ENCODE measurements at regions not wholly inside any gene's neighbourhood (a gene's known extent, or its start where the extent isn't known, plus 50 kb on each side); places are given as distances from the start of the nearest gene placed in this dataset.

GRCh38 chr9:86671018-86671417, 276.3 kb downstream of the GAS1 start:
- no peak for TF ChIP-seq CTCF (conservative IDR thresholded peaks at IDR 0.05; ENCODE audit: low read length)
- no peak for TF ChIP-seq EZH2phosphoT487 (IDR thresholded peaks at IDR 0.05; ENCODE audit: borderline replicate concordance)
- H3K4me3 ChIP-seq (ENCODE audit: low read length, poor library complexity, severe bottlenecking), result no peak overlapping the region
- peaks cover 32% of the 10 kb centered on the region for H3K4me1 ChIP-seq (ENCODE audit: insufficient read depth, low read length, poor library complexity, severe bottlenecking)
- H2AFZ ChIP-seq (ENCODE audit: low read length), result no peak overlapping the region
- no peak overlapping the region for H3K4me2 ChIP-seq (ENCODE audit: low read depth, low read length, poor library complexity, severe bottlenecking)
- H4K20me1 ChIP-seq (ENCODE audit: insufficient read depth, low read length, poor library complexity, severe bottlenecking), result no peaks in the 10 kb centered on the region
- H3K9ac ChIP-seq (ENCODE audit: low read depth, low read length, poor library complexity, severe bottlenecking), result no peak overlapping the region
- no peaks in the 10 kb centered on the region for H3K27me3 ChIP-seq (ENCODE audit: insufficient read depth, low read length, poor library complexity, severe bottlenecking)
- H3K9me3 ChIP-seq (ENCODE audit: insufficient read depth, low read depth, low read length), result no peaks in the 10 kb centered on the region
- H3K36me3 ChIP-seq (ENCODE audit: insufficient read depth, low read length), result no peaks in the 10 kb centered on the region
- H3K79me2 ChIP-seq (ENCODE audit: insufficient read depth, low read length), result no peaks in the 10 kb centered on the region
- no peaks in the 10 kb centered on the region for H3K9me2 ChIP-seq (replicated peaks; ENCODE audit: low read depth, low read length)
- no peaks in the 10 kb centered on the region for H3F3A ChIP-seq (ENCODE audit: low read depth)

- no peaks in the 10 kb centered on the region for H3K9me2 ChIP-seq (replicated peaks; ENCODE audit: low read depth, low read length)
- no peaks in the 10 kb centered on the region for H3K79me2 ChIP-seq (ENCODE audit: insufficient read depth, low read length)
- TF ChIP-seq EZH2phosphoT487 (IDR thresholded peaks at IDR 0.05; ENCODE audit: borderline replicate concordance), result no peak
- TF ChIP-seq CTCF (conservative IDR thresholded peaks at IDR 0.05; ENCODE audit: low read length), result no peak
- no peak overlapping the region for H3K4me3 ChIP-seq (ENCODE audit: low read length, poor library complexity, severe bottlenecking)
- no peaks in the 10 kb centered on the region for H3K27me3 ChIP-seq (ENCODE audit: insufficient read depth, low read length, poor library complexity, severe bottlenecking)
- no peaks in the 10 kb centered on the region for H3F3A ChIP-seq (ENCODE audit: low read depth)
- H4K20me1 ChIP-seq (ENCODE audit: insufficient read depth, low read length, poor library complexity, severe bottlenecking), result no peaks in the 10 kb centered on the region
- no peak overlapping the region for H3K9ac ChIP-seq (ENCODE audit: low read depth, low read length, poor library complexity, severe bottlenecking)
- no peak overlapping the region for H2AFZ ChIP-seq (ENCODE audit: low read length)
- peaks cover 32% of the 10 kb centered on the region for H3K4me1 ChIP-seq (ENCODE audit: insufficient read depth, low read length, poor library complexity, severe bottlenecking)
- no peak overlapping the region for H3K4me2 ChIP-seq (ENCODE audit: low read depth, low read length, poor library complexity, severe bottlenecking)
- H3K9me3 ChIP-seq (ENCODE audit: insufficient read depth, low read depth, low read length), result no peaks in the 10 kb centered on the region
- H3K36me3 ChIP-seq (ENCODE audit: insufficient read depth, low read length), result no peaks in the 10 kb centered on the region
These were observed 276.8 kb downstream of the GAS1 start for GRCh38 chr9:86670536-86670935.

- Histone ChIP-seq H3K9me2 (replicated peaks; ENCODE audit: low read depth, low read length) (no peaks in the 10 kb centered on the region), H4K20me1 (ENCODE audit: insufficient read depth, low read length, poor library complexity, severe bottlenecking) (no peaks in the 10 kb centered on the region)
These were observed 277.2 kb downstream of the GAS1 start for GRCh38 chr9:86670076-86670475.

More at GRCh38 chr9:86670076-86670475, 277.2 kb downstream of the GAS1 start:
- H3K79me2 ChIP-seq (ENCODE audit: insufficient read depth, low read length), result no peaks in the 10 kb centered on the region
- H3K27me3 ChIP-seq (ENCODE audit: insufficient read depth, low read length, poor library complexity, severe bottlenecking), result no peaks in the 10 kb centered on the region
- no peak overlapping the region for H3K9ac ChIP-seq (ENCODE audit: low read depth, low read length, poor library complexity, severe bottlenecking)
- H2AFZ ChIP-seq (ENCODE audit: low read length), result no peak overlapping the region
- H3K9me3 ChIP-seq (ENCODE audit: insufficient read depth, low read depth, low read length), result no peaks in the 10 kb centered on the region
- no peak overlapping the region for H3K4me2 ChIP-seq (ENCODE audit: low read depth, low read length, poor library complexity, severe bottlenecking)
- peaks cover 32% of the 10 kb centered on the region for H3K4me1 ChIP-seq (ENCODE audit: insufficient read depth, low read length, poor library complexity, severe bottlenecking)
- H3K36me3 ChIP-seq (ENCODE audit: insufficient read depth, low read length), result no peaks in the 10 kb centered on the region
- no peak for TF ChIP-seq CTCF (conservative IDR thresholded peaks at IDR 0.05; ENCODE audit: low read length)
- TF ChIP-seq EZH2phosphoT487 (IDR thresholded peaks at IDR 0.05; ENCODE audit: borderline replicate concordance), result no peak
- H3F3A ChIP-seq (ENCODE audit: low read depth), result no peaks in the 10 kb centered on the region
- no peak overlapping the region for H3K4me3 ChIP-seq (ENCODE audit: low read length, poor library complexity, severe bottlenecking)

All from Loucy (cell line).